ENCODE measurements at regions not wholly inside any gene's neighbourhood (a gene's known extent, or its start where the extent isn't known, plus 50 kb on each side); places are given as distances from the start of the nearest gene placed in this dataset.

DNA sequence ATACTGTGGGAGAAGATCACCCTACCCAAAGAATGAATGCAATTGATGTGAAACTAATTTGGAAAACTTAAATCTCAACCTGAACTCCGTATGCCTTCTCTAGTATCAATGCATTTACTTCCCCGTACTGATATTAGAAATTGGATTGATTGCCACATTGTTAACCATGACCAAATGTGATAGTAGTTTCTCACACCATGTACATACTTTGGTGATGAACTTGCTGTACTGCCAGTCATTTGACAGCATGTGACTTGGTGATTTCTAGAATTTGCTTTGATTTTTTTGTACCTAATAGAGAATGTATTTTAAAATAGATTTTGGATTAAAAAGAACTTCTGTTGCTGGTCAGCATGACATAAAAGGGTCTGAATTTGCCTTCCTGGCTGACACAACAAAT lies 579.8 kb upstream of the TMEM132C start:
- no peak for DNase-seq

DNA sequence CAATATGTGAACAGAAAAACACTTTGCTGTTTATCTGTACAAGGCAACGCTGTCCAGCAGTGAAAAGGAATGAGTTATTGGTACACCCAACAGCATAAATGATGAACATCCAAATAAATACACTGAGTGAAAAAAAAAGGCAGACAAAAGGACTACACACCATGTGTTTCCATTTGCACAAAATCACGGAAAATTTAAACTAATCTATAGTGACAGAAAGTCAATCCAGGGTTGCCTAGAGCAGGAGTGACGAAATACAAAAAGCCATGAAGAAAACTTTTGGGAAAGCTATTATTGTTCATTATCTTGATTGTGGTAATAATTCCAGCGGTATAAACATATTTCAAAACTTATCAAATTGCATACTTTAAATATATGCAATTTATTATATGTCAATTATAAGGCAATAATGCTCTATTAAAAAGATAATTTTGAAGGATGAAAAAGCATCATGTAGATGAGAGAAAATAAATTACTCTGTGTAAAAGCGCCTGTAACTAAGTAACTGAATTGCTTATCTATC lies 578.0 kb upstream of the TMEM132C start:
- no peak for DNase-seq

DNA sequence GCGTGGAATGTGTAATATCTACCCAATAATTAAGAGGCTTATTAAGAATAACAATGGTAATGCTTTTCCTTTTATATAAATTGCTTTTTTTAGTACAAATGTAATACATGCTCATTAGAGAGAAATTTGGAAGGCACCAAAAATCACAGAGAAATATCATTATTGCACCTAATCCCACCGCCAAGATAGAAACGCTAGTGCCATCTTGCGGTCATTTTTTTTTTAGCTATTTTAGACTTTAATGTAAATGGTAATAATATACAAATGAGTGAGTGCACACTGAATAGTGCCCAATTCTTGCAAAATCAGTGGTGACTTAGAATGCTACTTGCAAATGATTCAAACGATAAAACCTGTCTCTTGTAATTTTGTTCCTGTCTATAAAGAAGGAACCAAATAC lies 576.8 kb upstream of the TMEM132C start:
- no peak for DNase-seq

- no peak for DNase-seq
Measured at GRCh38 chr12:127696963-127697362, 570.0 kb upstream of the TMEM132C start.

- DNase-seq, result no peak
Measured at GRCh38 chr12:127703026-127703425, 563.9 kb upstream of the TMEM132C start.

DNA sequence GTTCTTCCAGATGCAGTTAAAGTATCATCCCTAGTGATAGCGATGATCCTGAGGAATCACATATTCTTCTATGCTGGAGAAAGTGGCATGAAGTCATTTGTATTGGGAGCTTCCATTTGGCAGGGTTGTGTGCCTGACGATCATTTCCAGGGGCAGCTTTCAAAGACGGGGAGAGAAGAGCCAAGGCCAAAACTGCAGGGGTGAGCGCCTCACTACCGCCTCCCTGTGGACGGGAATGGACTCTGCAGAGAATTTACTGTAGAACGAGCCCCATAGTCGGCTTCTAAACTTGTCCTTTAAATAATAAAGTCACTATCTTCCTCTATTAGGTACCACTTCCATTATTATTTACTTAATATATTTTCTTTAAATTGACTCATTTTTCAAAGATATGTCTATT lies 555.9 kb upstream of the TMEM132C start:
- DNase-seq, result no peak

GRCh38 chr12:127712561-127712960 lies 554.4 kb upstream of the TMEM132C start:
- DNase-seq, result no peak

DNA sequence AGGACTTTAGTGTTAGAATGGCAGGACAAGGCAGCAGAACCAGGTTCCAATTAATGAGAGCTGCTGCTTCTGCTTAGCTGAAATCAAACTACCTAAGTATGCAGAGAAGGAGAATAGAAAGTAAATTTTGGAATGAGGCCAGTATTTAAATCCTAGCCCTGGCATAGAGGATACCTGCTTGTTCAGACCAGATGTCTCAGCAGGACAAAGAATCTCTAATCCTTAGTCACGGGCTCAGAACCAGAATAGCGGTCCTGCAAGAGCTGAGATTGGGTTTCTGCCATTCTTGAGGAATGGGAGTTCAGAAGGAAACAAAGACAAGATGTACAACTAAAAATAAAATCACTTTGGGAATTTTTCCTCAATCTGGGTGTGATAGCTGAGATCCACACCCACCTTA lies 550.8 kb upstream of the TMEM132C start:
- DNase-seq, result peak; percentile 38 to 78

- DNase-seq, result no peak
Measured at GRCh38 chr12:127717278-127717677, 549.7 kb upstream of the TMEM132C start.

- no peak for DNase-seq
Measured at GRCh38 chr12:127720334-127720733, 546.6 kb upstream of the TMEM132C start.

- DNase-seq, result peak; percentile 68 to 87
Measured at GRCh38 chr12:127722611-127723010, 544.4 kb upstream of the TMEM132C start.

- peak; percentile 97 to 99 for DNase-seq
Measured at GRCh38 chr12:127723251-127723650, 543.7 kb upstream of the TMEM132C start.

DNA sequence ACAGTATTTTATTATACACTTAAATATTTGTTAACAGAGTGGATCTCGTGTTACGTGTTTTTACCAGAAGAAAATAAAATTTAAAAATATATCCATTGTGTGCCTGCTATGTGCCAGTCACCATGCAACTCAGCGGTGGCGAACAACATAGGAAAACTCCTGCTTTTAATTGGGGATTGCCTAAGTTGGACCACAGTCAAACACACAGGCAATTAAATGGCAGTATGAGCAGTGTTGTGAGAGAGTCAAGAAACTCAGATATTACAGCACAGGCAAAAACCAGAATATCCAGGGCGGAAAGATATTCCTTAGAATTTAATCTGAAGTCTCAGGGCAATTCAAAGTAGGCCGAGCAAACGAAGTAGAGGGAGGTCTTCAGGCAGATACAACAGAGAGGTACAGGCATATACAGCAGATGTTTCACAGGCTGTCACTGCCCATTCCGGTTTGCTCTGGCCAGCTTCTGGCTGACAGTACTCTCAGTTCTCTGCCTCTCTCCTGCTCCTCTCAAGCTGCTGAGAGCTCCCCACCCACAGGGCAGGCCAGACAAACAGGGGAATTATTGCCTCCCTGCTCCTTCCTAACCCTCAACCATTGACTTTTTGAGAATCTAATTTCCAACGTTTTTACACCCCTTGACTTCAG lies 540.2 kb upstream of the TMEM132C start:
- DNase-seq, result peak; percentile 65 to 82

DNA sequence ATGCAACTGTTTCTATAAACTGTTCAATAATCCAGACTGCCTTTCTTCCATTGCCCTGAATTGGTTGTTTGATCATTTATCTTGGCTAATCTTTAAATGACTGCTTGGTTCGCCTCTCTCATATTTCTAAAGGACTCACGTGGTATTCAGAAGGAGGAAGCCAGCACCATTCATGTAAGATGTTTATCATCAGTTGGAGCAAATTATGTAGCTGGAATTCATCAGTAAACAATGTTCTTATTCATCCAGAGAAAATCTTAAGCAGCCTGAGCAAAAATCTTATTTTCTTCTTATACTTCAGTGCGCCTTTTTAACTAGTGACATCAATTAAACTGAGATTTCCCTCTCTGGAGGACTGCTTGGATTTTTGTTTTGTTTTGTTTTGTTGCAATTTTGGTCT lies 538.7 kb upstream of the TMEM132C start:
- DNase-seq, result no peak

DNA sequence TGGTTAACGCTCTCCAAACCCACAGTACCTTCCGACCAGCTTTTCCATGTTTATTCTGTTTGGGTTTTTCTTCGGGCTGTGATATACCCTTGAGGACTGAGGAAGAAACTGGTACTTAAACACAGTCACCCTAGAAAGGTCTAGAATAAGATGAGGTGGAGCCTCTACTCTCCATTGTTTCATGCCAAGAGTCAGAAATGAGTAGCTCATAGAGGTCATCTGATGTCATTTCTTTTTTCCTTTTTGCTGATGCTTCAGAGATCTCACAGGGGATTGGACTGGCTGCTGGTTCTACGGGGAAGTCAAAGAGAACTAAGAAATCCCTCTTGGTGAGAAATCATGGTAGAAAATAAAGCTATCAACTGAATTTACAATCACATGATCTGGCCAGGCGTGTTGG lies 538.2 kb upstream of the TMEM132C start:
- no peak for DNase-seq

DNA sequence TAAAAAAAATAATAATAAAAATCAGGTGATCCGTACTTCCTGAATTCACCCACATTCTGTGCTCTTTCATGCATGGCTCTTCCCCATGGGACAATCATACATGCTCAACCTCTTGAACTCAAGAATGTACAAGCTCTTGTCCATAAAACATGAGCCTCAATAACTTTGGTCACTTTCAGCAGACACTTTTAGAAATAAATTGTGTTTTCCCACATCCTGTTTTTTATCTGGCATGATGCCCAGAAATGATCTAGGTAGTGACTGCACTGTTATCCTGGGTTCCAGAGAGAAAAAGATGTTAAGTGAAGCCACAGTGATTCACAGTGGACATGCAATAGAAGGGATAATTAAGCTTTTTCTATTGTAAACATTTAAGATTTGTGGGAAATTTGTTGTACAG lies 537.6 kb upstream of the TMEM132C start:
- no peak for DNase-seq

- no peak for DNase-seq
Measured at GRCh38 chr12:127731657-127732056, 535.3 kb upstream of the TMEM132C start.

- DNase-seq, result no peak
Measured at GRCh38 chr12:127742231-127742630, 524.7 kb upstream of the TMEM132C start.

GRCh38 chr12:127745469-127746212 lies 521.3 kb upstream of the TMEM132C start:
- DNase-seq, result peak; percentile 60 to 73

DNA sequence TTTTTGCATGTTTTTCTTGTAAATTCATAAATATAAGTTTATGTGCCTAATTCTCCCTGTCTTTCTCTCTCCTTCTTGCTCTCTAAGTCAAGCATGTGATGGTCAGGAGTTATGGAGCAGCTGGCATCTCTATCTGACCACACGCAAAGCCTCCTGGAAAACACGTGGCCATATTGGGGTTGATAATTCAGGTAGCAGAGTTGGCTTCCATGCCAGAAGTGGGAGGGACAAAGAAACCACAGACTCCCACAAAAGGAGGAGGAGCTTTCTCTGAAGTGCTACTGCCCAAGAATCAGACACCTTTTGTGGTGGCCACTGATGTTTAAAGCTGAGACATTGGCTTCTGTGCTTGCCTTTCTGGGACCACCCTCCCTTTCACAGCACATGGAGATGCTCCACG lies 517.6 kb upstream of the TMEM132C start:
- DNase-seq, result no peak

- no peak for DNase-seq
Measured at GRCh38 chr12:127750076-127750840, 516.7 kb upstream of the TMEM132C start.

GRCh38 chr12:127752802-127753201 lies 514.2 kb upstream of the TMEM132C start:
- no peak for DNase-seq

DNA sequence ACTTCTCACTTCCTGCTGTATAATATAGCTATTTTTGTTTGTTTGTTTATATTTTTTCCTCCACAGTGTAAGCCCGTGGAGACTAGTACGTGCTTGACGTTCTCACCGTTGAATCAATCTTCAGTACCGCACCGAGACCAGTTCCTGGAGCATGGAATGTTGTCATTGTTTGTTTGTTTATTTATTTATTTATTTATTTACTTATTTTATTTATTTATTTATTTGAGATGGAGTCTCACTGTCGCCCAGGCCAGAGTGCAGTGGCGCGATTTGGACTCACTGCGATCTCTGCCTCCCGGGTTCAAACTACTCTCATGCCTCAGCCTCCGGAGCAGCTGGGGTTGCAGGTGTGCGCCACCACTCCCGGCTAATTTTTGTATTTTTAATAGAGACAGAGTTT lies 506.6 kb upstream of the TMEM132C start:
- DNase-seq, result no peak

DNA sequence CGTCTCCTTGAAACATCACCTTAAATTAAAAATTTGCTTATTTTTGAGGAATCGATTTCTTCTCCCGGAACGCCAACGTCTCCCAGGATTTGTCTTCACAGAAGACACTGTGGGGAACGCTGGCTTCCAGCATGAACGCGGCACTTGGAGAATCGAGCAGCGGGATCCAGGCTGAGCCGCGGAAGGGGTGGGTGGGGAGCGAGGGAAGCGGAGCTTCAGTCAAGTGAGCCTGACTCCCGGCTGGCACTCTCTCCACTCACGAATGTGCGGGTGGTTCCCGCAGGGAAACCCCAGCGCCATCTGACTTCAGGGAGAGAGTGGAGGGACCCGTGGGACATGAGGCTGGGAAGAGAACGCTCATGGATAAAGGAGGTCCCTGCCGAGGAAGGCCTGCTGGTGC lies 506.0 kb upstream of the TMEM132C start:
- DNase-seq, result no peak
